HG02852 (cell line): ENCODE measurements at regions not wholly inside any gene's neighbourhood (a gene's known extent, or its start where the extent isn't known, plus 50 kb on each side); places are given as distances from the start of the nearest gene placed in this dataset.

ENCODE experiments used
- ATAC-seq: cut with Tn5 transposase; IDR thresholded peaks from one replicate; pipeline ENCODE4 v1.9.1; 2021; ENCODE audit warnings: mild to moderate bottlenecking, moderate library complexity; ENCODE audit not compliant: unreplicated experiment

DNA sequence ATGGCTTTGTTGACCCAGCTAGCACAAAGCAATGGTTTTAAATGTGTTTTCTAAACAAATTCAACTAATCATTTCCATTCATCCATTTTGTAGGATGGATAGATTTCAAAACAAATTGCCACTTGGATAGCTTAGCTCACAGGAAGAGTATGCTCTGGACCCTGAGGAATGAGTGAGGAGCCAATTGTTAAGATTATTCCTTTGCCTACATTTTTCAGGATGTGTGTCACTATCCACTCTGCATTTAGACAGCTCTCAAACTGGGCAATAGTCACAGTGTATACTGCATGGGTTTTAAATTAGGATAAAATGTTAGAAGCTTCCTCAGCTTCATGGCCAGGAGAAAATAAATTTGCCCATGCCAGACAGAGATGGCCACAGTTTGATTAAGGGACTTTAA lies 605.6 kb upstream of the TEX47 start:
- no peak for ATAC-seq

GRCh38 chr7:89401690-89402089 lies 606.2 kb upstream of the TEX47 start:
- no peak for ATAC-seq

DNA sequence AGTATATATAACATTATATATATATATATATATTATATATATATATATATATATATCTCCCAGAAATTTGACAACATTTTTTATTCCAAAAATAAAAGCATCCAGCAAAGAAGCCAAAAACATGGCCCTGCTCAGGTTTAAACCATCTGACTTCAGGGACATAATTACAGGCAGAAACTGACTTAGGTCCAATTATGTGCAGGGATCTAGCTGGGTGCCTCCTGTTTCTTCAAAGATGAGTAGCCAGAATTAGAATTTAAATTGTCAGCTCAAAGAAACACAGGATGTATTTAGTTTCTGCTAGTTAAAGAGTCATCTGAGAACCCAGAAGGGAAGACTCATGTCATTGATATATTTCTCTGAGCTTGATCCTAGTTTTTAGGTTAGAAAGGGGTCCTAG lies 656.4 kb upstream of the TEX47 start:
- ATAC-seq: no peak

DNA sequence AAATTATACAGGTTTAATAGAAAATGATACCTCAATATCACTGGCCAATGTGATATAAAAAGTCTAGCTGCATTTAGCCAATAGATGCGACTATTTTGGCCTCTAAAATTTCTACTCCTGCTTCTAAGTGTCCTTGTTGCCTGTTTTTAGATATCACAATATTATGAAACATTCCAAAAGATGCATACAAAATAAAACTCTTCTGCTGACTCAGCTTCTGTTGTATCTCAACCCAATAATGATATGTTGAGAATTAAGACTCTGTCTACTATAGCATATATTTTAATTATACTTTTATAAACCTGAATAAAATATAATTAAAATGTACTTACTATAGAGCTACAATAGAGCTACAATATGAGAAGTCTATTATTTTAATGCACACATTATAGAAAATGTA lies 661.0 kb upstream of the TEX47 start:
- no peak for ATAC-seq

GRCh38 chr7:89458114-89458513 lies 662.6 kb upstream of the TEX47 start:
- ATAC-seq: no peak

DNA sequence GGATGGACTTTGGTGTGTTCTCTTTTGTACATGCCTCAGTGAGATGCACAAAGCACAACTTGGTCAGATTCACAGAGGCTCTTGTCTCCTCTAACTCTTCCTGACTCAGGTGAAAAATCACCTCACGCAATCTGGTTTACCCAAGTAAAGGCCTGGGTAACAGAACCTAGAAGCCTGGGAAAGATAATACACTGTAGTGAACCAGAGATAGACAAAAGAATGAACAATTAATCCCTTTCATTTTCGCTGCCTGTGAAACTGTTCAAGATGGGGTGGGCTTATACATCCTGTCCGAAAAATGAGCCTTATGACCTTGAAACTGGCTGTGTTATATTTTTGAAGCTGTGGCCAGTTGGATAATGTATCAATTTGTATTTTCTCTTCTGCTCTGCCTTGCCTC lies 678.9 kb upstream of the TEX47 start:
- ATAC-seq: no peak

DNA sequence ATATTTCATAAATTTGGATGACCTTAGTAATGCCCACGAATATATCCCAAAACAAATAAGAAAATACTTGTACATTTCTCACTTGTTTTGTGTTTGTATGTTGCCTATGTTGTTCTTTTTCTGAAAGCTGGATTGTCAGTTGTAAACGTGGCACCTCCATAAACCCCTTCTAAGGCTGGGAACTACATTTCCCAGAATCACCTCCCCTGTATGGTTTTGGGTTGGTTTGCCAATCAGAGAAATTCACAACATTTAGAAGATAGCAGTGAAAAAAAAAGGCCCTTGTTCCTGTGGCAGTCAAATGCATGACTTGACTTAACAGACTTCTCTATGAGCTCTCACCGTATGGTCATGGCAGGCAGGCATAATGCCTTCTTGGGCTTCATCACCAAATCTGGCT lies 676.3 kb upstream of the STEAP1 start:
- ATAC-seq: no peak

- no peak for ATAC-seq
Measured at GRCh38 chr7:89495704-89496103, 658.6 kb upstream of the STEAP1 start.

DNA sequence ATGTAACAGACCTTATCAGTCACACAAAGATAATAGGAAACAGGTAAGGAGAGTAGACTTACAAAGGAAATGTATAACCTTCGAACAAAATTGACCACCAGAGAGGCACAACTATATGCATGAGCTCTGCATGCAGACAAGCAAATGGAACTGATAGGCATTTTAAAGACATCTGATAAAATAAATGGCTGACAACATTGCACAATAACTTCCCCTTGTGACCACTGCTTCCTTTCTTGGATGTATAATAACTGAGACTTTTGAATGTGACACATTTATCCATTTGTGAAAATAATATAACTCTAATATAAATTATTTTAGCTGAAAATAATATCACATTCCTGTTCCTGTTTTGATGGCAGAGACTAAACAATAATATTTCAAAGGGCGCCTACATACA lies 654.2 kb upstream of the STEAP1 start:
- no peak for ATAC-seq

DNA sequence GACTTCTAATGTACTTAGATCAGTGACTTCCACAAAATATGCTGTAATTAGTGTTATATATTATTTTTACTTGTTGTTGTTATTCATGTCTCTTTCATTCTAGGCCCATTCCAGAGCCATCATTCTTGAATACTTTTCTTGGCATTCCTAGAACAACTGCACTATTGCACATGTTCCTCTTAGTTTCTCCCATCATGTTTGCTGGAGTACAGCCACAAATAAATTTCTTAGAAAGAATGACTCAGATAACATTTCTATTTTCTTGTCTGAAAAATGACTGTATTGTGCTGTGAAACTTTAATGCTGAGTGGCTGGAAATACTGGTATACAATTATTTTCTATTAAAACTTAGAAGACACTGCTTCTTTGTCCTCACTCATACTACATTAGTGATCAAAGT lies 651.0 kb upstream of the STEAP1 start:
- ATAC-seq: no peak

- ATAC-seq: no peak
Measured at GRCh38 chr7:89507034-89507433, 647.2 kb upstream of the STEAP1 start.

- no peak for ATAC-seq
Measured at GRCh38 chr7:89511900-89512299, 642.4 kb upstream of the STEAP1 start.

- no peak for ATAC-seq
Measured at GRCh38 chr7:89514970-89515369, 639.3 kb upstream of the STEAP1 start.

- no peak for ATAC-seq
Measured at GRCh38 chr7:89517815-89518214, 636.5 kb upstream of the STEAP1 start.

DNA sequence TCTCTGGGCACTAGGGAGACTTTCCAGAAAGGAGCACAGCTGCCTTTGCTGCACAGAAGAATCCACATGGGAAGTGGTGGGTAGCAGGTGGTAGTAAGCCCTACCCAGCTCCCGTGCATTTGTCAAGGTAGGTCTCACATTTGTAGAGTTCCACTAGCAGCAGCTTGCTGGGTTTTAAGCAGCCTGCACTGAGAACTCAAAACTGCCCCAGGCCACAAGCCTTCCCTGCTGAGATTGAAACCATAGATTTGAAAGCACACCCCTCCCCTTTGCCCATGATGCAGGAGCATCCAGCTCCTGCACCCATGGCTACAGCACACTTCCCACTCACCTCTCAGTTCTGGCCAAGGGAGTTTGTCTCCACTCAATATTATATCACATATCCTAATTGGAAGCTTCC lies 604.5 kb upstream of the STEAP1 start:
- no peak for ATAC-seq

DNA sequence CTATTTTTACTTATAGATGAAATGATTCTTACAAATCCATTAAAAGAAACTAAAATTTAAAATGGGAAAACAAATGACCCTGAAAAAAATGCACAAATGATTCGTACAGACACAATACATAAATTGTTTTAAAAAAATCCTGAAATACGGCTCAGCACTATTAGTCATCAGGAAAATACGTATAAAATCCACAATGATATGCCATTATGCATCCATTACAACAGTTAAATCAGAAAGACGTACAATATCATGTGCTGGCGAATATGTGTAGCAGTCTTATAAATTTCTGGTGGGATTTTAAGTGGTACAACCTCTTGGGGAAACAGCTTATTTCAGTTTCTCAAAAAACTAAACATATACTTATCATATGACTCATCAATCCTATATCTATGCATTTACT lies 600.1 kb upstream of the STEAP1 start:
- no peak for ATAC-seq

- ATAC-seq: no peak
Measured at GRCh38 chr7:89559596-89559995, 594.7 kb upstream of the STEAP1 start.

GRCh38 chr7:89563597-89563996 lies 590.7 kb upstream of the STEAP1 start:
- no peak for ATAC-seq

DNA sequence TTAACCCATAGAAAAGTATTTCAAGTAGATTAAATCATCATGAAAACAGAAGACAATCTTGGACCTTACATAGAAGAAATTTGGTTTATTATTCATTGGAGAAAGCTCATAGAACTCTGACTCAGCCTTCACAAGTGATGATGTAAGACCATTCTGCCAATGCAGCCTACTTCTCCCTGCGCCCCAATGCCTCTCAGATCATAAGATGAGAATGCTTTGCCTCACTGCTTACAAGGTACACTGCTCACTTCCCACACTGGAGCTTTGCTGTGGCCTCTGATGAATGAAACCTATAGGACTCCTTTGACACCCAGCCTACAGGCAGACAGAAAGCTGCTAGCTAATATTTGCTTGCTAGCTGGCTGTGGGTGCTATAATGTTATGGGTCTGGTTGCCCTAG lies 569.4 kb upstream of the STEAP1 start:
- no peak for ATAC-seq

GRCh38 chr7:89593125-89593524 lies 561.1 kb upstream of the STEAP1 start:
- no peak for ATAC-seq

DNA sequence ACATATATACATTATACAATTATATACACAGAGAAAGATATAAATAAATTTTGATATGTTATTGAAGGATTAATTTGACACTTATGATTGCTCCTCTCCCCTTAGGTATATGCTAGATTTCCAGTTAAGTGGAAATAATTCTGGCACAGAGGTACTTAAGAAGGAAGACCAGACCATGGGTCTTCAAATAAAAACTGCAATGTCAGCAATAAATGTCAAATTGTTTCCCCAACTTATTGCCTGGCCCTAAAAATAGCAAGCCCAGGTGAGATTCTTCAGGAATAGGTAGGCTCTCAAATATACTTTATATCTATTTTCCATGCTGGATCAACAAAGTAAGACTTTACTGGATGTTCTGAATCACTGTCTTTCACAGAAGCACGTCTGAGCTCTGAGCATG lies 551.3 kb upstream of the STEAP1 start:
- no peak for ATAC-seq

GRCh38 chr7:89605362-89605761 lies 548.9 kb upstream of the STEAP1 start:
- ATAC-seq: no peak

DNA sequence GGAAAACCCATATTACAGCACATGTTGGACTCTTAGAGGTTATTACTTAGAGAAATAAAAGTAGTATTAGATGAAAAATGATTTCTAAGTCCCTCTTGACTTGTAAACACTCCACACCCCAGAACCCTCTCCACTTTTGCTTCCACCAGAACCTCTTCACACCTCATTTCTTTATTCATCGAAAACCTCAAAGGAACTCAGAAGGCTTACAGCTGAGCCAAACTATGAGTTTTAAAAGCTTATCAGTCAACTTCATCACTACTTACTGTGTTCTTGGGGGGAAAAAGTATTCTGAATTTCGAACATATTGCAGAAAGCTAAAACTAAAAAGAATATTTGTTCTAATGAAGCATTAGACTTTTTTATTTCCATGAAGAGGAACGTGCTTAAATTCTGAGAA lies 547.8 kb upstream of the STEAP1 start:
- no peak for ATAC-seq

DNA sequence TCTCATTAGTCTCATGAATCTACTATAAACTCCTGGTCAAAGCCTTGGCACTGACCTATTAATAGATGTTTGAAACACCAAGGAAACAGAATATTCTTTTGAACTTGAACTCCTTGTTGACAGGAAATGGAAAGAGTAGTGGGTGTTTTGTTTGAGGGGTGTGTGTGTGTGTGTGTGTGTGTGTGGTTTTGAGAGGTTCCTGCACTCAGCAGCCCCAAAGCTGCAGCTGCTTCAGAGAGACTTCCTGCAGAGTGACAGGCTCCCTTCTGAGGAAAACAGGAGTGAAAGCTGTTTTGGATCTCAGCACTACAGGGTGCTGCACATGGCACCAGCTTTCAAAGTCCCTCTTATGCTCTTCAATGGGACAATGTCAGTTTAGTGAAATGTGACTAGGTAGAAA lies 546.5 kb upstream of the STEAP1 start:
- ATAC-seq: no peak
